ENCODE measurements at regions not wholly inside any gene's neighbourhood (a gene's known extent, or its start where the extent isn't known, plus 50 kb on each side); places are given as distances from the start of the nearest gene placed in this dataset.
"Not testable (repeated sequence)": the region's sequence is repeated elsewhere in the genome, so short reads cannot be mapped to it uniquely, and the experiment has no call there.

- H3K4me1 ChIP-seq (ENCODE audit: control insufficient read depth in 5 of 5, insufficient read depth in 5 of 5, low read length in 5 of 5); H3K9ac ChIP-seq (ENCODE audit: low read length in 5 of 5); H3K9me3 ChIP-seq (ENCODE audit: control insufficient read depth in 5 of 5, low read length in 5 of 5); H3K27me3 ChIP-seq (ENCODE audit: control insufficient read depth in 5 of 5, insufficient read depth in 4 of 5, low read length in 5 of 5); H3K4me3 ChIP-seq (ENCODE audit: low read depth in 1 of 5, low read length in 5 of 5); H3K27ac ChIP-seq (ENCODE audit: low read depth, low read length); H3K36me3 ChIP-seq (ENCODE audit: control insufficient read depth in 5 of 5, insufficient read depth in 5 of 5, low read length in 5 of 5): not testable (repeated sequence)
Measured at GRCh38 chr14:84512823-84513222, 1017.1 kb upstream of the FLRT2 start.

- H3K27me3 ChIP-seq (ENCODE audit: control insufficient read depth in 5 of 5, insufficient read depth in 4 of 5, low read length in 5 of 5) = no peaks in the 10 kb centered on the region
- H3K4me3 ChIP-seq (ENCODE audit: low read depth in 1 of 5, low read length in 5 of 5) = no peak overlapping the region
- no peaks in the 10 kb centered on the region for H3K9me3 ChIP-seq (ENCODE audit: control insufficient read depth in 5 of 5, low read length in 5 of 5)
- no peak overlapping the region for H3K9ac ChIP-seq (ENCODE audit: low read length in 5 of 5)
- H3K27ac ChIP-seq (ENCODE audit: low read depth, low read length) = no peak overlapping the region
- peaks cover 0 to 8% (median 7%) of the 10 kb centered on the region in 5 donors for H3K4me1 ChIP-seq (ENCODE audit: control insufficient read depth in 5 of 5, insufficient read depth in 5 of 5, low read length in 5 of 5)
- H3K36me3 ChIP-seq (ENCODE audit: control insufficient read depth in 5 of 5, insufficient read depth in 5 of 5, low read length in 5 of 5) = no peaks in the 10 kb centered on the region
Measured at GRCh38 chr14:84519836-84520235, 1010.1 kb upstream of the FLRT2 start.

- no peaks in the 10 kb centered on the region for H3K36me3 ChIP-seq (ENCODE audit: control insufficient read depth in 5 of 5, insufficient read depth in 5 of 5, low read length in 5 of 5)
- H3K27me3 ChIP-seq (ENCODE audit: control insufficient read depth in 5 of 5, insufficient read depth in 4 of 5, low read length in 5 of 5) = no peaks in the 10 kb centered on the region
- no peaks in the 10 kb centered on the region for H3K9me3 ChIP-seq (ENCODE audit: control insufficient read depth in 5 of 5, low read length in 5 of 5)
Measured at GRCh38 chr14:84520711-84521338, 1009.1 kb upstream of the FLRT2 start.

GRCh38 chr14:84523746-84524145, 1006.2 kb upstream of the FLRT2 start:
- no peaks in the 10 kb centered on the region for H3K36me3 ChIP-seq (ENCODE audit: control insufficient read depth in 5 of 5, insufficient read depth in 5 of 5, low read length in 5 of 5)
- H3K4me1 ChIP-seq (ENCODE audit: control insufficient read depth in 5 of 5, insufficient read depth in 5 of 5, low read length in 5 of 5) = peaks cover 0 to 8% (median 7%) of the 10 kb centered on the region in 5 donors
- H3K9ac ChIP-seq (ENCODE audit: low read length in 5 of 5) = no peak overlapping the region
- H3K9me3 ChIP-seq (ENCODE audit: control insufficient read depth in 5 of 5, low read length in 5 of 5) = no peaks in the 10 kb centered on the region
- H3K27me3 ChIP-seq (ENCODE audit: control insufficient read depth in 5 of 5, insufficient read depth in 4 of 5, low read length in 5 of 5) = no peaks in the 10 kb centered on the region
- H3K4me3 ChIP-seq (ENCODE audit: low read depth in 1 of 5, low read length in 5 of 5) = no peak overlapping the region
- no peak overlapping the region for H3K27ac ChIP-seq (ENCODE audit: low read depth, low read length)

More at GRCh38 chr14:84520711-84521338, 1009.1 kb upstream of the FLRT2 start:
- peaks cover 0 to 8% (median 7%) of the 10 kb centered on the region in 5 donors for H3K4me1 ChIP-seq (ENCODE audit: control insufficient read depth in 5 of 5, insufficient read depth in 5 of 5, low read length in 5 of 5)
- H3K27ac ChIP-seq (ENCODE audit: low read depth, low read length) = no peak overlapping the region
- H3K4me3 ChIP-seq (ENCODE audit: low read depth in 1 of 5, low read length in 5 of 5) = no peak overlapping the region
- H3K9ac ChIP-seq (ENCODE audit: low read length in 5 of 5) = no peak overlapping the region

- Histone ChIP-seq H3K27me3 (ENCODE audit: control insufficient read depth in 5 of 5, insufficient read depth in 4 of 5, low read length in 5 of 5) (no peaks in the 10 kb centered on the region), H3K9me3 (ENCODE audit: control insufficient read depth in 5 of 5, low read length in 5 of 5) (no peaks in the 10 kb centered on the region), H3K27ac (ENCODE audit: low read depth, low read length) (no peak overlapping the region), H3K9ac (ENCODE audit: low read length in 5 of 5) (no peak overlapping the region), H3K36me3 (ENCODE audit: control insufficient read depth in 5 of 5, insufficient read depth in 5 of 5, low read length in 5 of 5) (no peaks in the 10 kb centered on the region), H3K4me1 (ENCODE audit: control insufficient read depth in 5 of 5, insufficient read depth in 5 of 5, low read length in 5 of 5) (no peaks in the 10 kb centered on the region), H3K4me3 (ENCODE audit: low read depth in 1 of 5, low read length in 5 of 5) (no peak overlapping the region)
Measured at GRCh38 chr14:84527706-84528105, 1002.2 kb upstream of the FLRT2 start.

- H3K4me3 ChIP-seq (ENCODE audit: low read depth in 1 of 5, low read length in 5 of 5) = no peak overlapping the region
- H3K9ac ChIP-seq (ENCODE audit: low read length in 5 of 5) = no peak overlapping the region
- no peaks in the 10 kb centered on the region for H3K36me3 ChIP-seq (ENCODE audit: control insufficient read depth in 5 of 5, insufficient read depth in 5 of 5, low read length in 5 of 5)
- no peaks in the 10 kb centered on the region for H3K27me3 ChIP-seq (ENCODE audit: control insufficient read depth in 5 of 5, insufficient read depth in 4 of 5, low read length in 5 of 5)
- no peaks in the 10 kb centered on the region for H3K4me1 ChIP-seq (ENCODE audit: control insufficient read depth in 5 of 5, insufficient read depth in 5 of 5, low read length in 5 of 5)
- no peaks in the 10 kb centered on the region for H3K9me3 ChIP-seq (ENCODE audit: control insufficient read depth in 5 of 5, low read length in 5 of 5)
- no peak overlapping the region for H3K27ac ChIP-seq (ENCODE audit: low read depth, low read length)
Measured at GRCh38 chr14:84532016-84532415, 997.9 kb upstream of the FLRT2 start.

- H3K27me3 ChIP-seq (ENCODE audit: control insufficient read depth in 5 of 5, insufficient read depth in 4 of 5, low read length in 5 of 5) = no peaks in the 10 kb centered on the region
- H3K36me3 ChIP-seq (ENCODE audit: control insufficient read depth in 5 of 5, insufficient read depth in 5 of 5, low read length in 5 of 5) = no peaks in the 10 kb centered on the region
- no peak overlapping the region for H3K27ac ChIP-seq (ENCODE audit: low read depth, low read length)
Measured at GRCh38 chr14:84533181-84533725, 996.7 kb upstream of the FLRT2 start.

GRCh38 chr14:84533791-84534190, 996.2 kb upstream of the FLRT2 start:
- H3K27ac ChIP-seq (ENCODE audit: low read depth, low read length) = no peak overlapping the region
- H3K27me3 ChIP-seq (ENCODE audit: control insufficient read depth in 5 of 5, insufficient read depth in 4 of 5, low read length in 5 of 5) = no peaks in the 10 kb centered on the region
- no peaks in the 10 kb centered on the region for H3K36me3 ChIP-seq (ENCODE audit: control insufficient read depth in 5 of 5, insufficient read depth in 5 of 5, low read length in 5 of 5)
- H3K4me1 ChIP-seq (ENCODE audit: control insufficient read depth in 5 of 5, insufficient read depth in 5 of 5, low read length in 5 of 5) = no peaks in the 10 kb centered on the region
- H3K9me3 ChIP-seq (ENCODE audit: control insufficient read depth in 5 of 5, low read length in 5 of 5) = no peaks in the 10 kb centered on the region
- H3K9ac ChIP-seq (ENCODE audit: low read length in 5 of 5) = no peak overlapping the region
- no peak overlapping the region for H3K4me3 ChIP-seq (ENCODE audit: low read depth in 1 of 5, low read length in 5 of 5)

More at GRCh38 chr14:84533181-84533725, 996.7 kb upstream of the FLRT2 start:
- no peak overlapping the region for H3K4me3 ChIP-seq (ENCODE audit: low read depth in 1 of 5, low read length in 5 of 5)
- no peak overlapping the region for H3K9ac ChIP-seq (ENCODE audit: low read length in 5 of 5)
- no peaks in the 10 kb centered on the region for H3K9me3 ChIP-seq (ENCODE audit: control insufficient read depth in 5 of 5, low read length in 5 of 5)
- H3K4me1 ChIP-seq (ENCODE audit: control insufficient read depth in 5 of 5, insufficient read depth in 5 of 5, low read length in 5 of 5) = no peaks in the 10 kb centered on the region

- H3K9ac ChIP-seq (ENCODE audit: low read length in 5 of 5) = no peak overlapping the region
- no peak overlapping the region for H3K4me3 ChIP-seq (ENCODE audit: low read depth in 1 of 5, low read length in 5 of 5)
- H3K4me1 ChIP-seq (ENCODE audit: control insufficient read depth in 5 of 5, insufficient read depth in 5 of 5, low read length in 5 of 5) = peaks cover 0 to 2% (median 0%) of the 10 kb centered on the region in 5 donors
Measured at GRCh38 chr14:84535484-84535883, 994.5 kb upstream of the FLRT2 start.

GRCh38 chr14:84535976-84536375, 994.0 kb upstream of the FLRT2 start:
- no peak overlapping the region for H3K27ac ChIP-seq (ENCODE audit: low read depth, low read length)
- H3K4me1 ChIP-seq (ENCODE audit: control insufficient read depth in 5 of 5, insufficient read depth in 5 of 5, low read length in 5 of 5) = peaks cover 0 to 7% (median 0%) of the 10 kb centered on the region in 5 donors

More at GRCh38 chr14:84535484-84535883, 994.5 kb upstream of the FLRT2 start:
- H3K36me3 ChIP-seq (ENCODE audit: control insufficient read depth in 5 of 5, insufficient read depth in 5 of 5, low read length in 5 of 5) = no peaks in the 10 kb centered on the region
- H3K27me3 ChIP-seq (ENCODE audit: control insufficient read depth in 5 of 5, insufficient read depth in 4 of 5, low read length in 5 of 5) = no peaks in the 10 kb centered on the region
- no peaks in the 10 kb centered on the region for H3K9me3 ChIP-seq (ENCODE audit: control insufficient read depth in 5 of 5, low read length in 5 of 5)
- no peak overlapping the region for H3K27ac ChIP-seq (ENCODE audit: low read depth, low read length)

More at GRCh38 chr14:84535976-84536375, 994.0 kb upstream of the FLRT2 start:
- Histone ChIP-seq H3K9me3 (ENCODE audit: control insufficient read depth in 5 of 5, low read length in 5 of 5) (no peaks in the 10 kb centered on the region), H3K4me3 (ENCODE audit: low read depth in 1 of 5, low read length in 5 of 5) (no peak overlapping the region), H3K27me3 (ENCODE audit: control insufficient read depth in 5 of 5, insufficient read depth in 4 of 5, low read length in 5 of 5) (no peaks in the 10 kb centered on the region), H3K36me3 (ENCODE audit: control insufficient read depth in 5 of 5, insufficient read depth in 5 of 5, low read length in 5 of 5) (no peaks in the 10 kb centered on the region), H3K9ac (ENCODE audit: low read length in 5 of 5) (no peak overlapping the region)
